ENCODE measurements at regions not wholly inside any gene's neighbourhood (a gene's known extent, or its start where the extent isn't known, plus 50 kb on each side); places are given as distances from the start of the nearest gene placed in this dataset.
A peak's percentile ranks its signal among the peaks of the same experiment; 100 is the strongest.

- Histone ChIP-seq H3K4me3 (ENCODE audit: low read depth, low read length) (no peak overlapping the region), H3K4me1 (ENCODE audit: control insufficient read depth, insufficient read depth, low read length) (peaks cover 9% of the 10 kb centered on the region), H3K27ac (ENCODE audit: extremely low read depth, low read depth, low read length) (no peak overlapping the region), H3K9me3 (ENCODE audit: control insufficient read depth, insufficient read depth, low read depth, low read length) (no peaks in the 10 kb centered on the region), H3K36me3 (ENCODE audit: control insufficient read depth in 2 of 2, insufficient read depth in 1 of 2, low read length in 2 of 2) (no peaks in the 10 kb centered on the region)
- POLR2A ChIA-PET = no interaction called here
- TF ChIP-seq ZNF560 (tag by site-specific recombination; IDR thresholded peaks at IDR 0.05; ENCODE audit: borderline replicate concordance) = no peak
- no peak for TF ChIP-seq SETDB1 (IDR thresholded peaks at IDR 0.05; ENCODE audit: insufficient read length, low read length)
- no peak for TF ChIP-seq ZNF473 (tag by site-specific recombination; IDR thresholded peaks at IDR 0.05)
- TF ChIP-seq ELK4 (IDR thresholded peaks at IDR 0.05; ENCODE audit: borderline replicate concordance, low read depth, low read length) = no peak
- 0 out of 2 replicates have a peak, but pooled peaks have one; percentile 19 for TF ChIP-seq ZNF660 (tag by site-specific recombination; IDR thresholded peaks at IDR 0.05)
- no peak for TF ChIP-seq MEIS1 (CRISPR knock-in tag; IDR thresholded peaks at IDR 0.05; ENCODE audit: borderline replicate concordance)
- TF ChIP-seq ZNF398 (tag by site-specific recombination; IDR thresholded peaks at IDR 0.05) = no peak
- TF ChIP-seq ZBTB7A (tag by site-specific recombination; IDR thresholded peaks at IDR 0.05; ENCODE audit: low read depth) = no peak
- TF ChIP-seq ZBTB44 (tag by site-specific recombination; IDR thresholded peaks at IDR 0.05) = no peak
- TF ChIP-seq ZNF391 (tag by site-specific recombination; IDR thresholded peaks at IDR 0.05; ENCODE audit: borderline replicate concordance, low read depth) = no peak
- no peak for TF ChIP-seq ZNF433 (tag by site-specific recombination; IDR thresholded peaks at IDR 0.05; ENCODE audit: low read depth)
- TF ChIP-seq ZNF10 (tag by site-specific recombination; IDR thresholded peaks at IDR 0.05) = no peak
- TF ChIP-seq ZNF580 (tag by site-specific recombination; IDR thresholded peaks at IDR 0.05) = no peak
- TF ChIP-seq ZNF677 (tag by site-specific recombination; IDR thresholded peaks at IDR 0.05) = no peak
- TF ChIP-seq ZNF544 (tag by site-specific recombination; IDR thresholded peaks at IDR 0.05) = no peak
- no peak for TF ChIP-seq SP3 (tag by site-specific recombination; IDR thresholded peaks at IDR 0.05)
- TF ChIP-seq ZNF654 (tag by site-specific recombination; IDR thresholded peaks at IDR 0.05; ENCODE audit: low read depth) = peak; percentile 49
- 0 out of 2 replicates have a peak, but pooled peaks have one; percentile 15 for TF ChIP-seq ZNF133 (tag by site-specific recombination; IDR thresholded peaks at IDR 0.05)
- TF ChIP-seq ZNF747 (tag by site-specific recombination; IDR thresholded peaks at IDR 0.05) = no peak
- no peak for TF ChIP-seq KLF1 (tag by site-specific recombination; IDR thresholded peaks at IDR 0.05)
- TF ChIP-seq ZNF121 (tag by site-specific recombination; IDR thresholded peaks at IDR 0.05) = no peak
- no peak for TF ChIP-seq SCRT1 (tag by site-specific recombination; IDR thresholded peaks at IDR 0.05; ENCODE audit: borderline replicate concordance)
- TF ChIP-seq ZNF341 (tag by site-specific recombination; IDR thresholded peaks at IDR 0.05; ENCODE audit: low read depth) = no peak
- CTCF ChIA-PET = interaction anchor here (0.5 to 1.6 kb wide), 9 partner anchors 117 to 837 kb away, joined by 3 to 5 read pairs (median 3); no protein-coding TSS in a partner anchor
These were observed 69.6 kb upstream of the PJA2 start for GRCh38 chr5:109479260-109479860.
